GM18870 (cell line): ENCODE measurements at regions not wholly inside any gene's neighbourhood (a gene's known extent, or its start where the extent isn't known, plus 50 kb on each side); places are given as distances from the start of the nearest gene placed in this dataset.

Experiments used
- ATAC-seq: cut with Tn5 transposase; IDR thresholded peaks from one replicate; pipeline ENCODE4 v1.9.1; 2021; ENCODE audit warnings: moderate library complexity; ENCODE audit not compliant: unreplicated experiment

DNA sequence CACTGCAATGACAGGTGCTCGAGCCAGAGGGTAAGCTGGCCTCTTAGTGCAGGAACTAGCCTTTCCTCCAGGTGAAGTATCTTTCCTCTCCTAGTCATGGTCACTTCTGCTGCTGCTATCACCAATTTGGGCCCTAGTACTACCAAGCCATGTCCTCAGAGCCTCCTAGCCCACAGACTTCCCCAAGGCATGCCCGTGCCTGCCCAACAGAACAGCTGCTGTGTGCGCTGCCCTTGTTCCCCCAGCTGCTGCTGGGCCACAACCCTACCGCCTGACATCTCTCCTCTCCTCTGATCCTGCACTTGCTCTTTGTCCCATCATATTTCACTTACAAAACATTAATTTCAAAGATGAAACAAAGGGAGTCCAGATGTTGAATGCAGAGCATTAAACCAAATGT lies 168.5 kb upstream of the FREM2 start:
- no peak for ATAC-seq

DNA sequence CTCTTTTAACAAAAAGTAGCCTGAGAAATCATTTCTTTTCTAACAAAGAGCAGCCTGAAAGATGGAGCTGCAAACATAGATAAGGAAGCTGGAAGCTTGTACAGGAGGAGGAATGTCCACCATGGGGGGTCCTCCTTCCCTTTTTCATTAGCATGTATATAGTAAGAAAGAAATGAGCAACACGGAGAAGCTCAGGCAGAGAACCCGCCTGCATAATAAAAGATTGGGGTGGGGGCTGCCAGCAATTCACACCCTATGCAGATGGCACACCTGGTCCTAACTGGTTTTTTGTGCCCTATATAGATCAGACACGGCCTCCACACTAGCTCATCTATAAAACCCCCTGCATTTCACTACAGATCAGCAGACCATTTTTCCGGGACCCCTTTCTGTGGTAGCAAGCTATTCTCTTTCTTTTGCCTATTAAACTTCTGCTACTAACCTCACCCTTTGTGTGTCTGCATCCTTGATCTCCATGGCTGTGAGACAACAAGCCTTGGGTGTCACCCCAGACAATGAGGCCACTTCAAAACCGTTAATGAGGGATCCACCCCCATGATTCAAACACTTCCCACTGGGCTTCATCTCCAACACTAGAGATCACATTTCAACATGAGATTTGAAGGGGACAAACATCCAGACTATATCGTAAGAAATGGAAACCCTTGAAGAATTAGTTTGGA lies 167.5 kb upstream of the FREM2 start:
- ATAC-seq, result no peak

DNA sequence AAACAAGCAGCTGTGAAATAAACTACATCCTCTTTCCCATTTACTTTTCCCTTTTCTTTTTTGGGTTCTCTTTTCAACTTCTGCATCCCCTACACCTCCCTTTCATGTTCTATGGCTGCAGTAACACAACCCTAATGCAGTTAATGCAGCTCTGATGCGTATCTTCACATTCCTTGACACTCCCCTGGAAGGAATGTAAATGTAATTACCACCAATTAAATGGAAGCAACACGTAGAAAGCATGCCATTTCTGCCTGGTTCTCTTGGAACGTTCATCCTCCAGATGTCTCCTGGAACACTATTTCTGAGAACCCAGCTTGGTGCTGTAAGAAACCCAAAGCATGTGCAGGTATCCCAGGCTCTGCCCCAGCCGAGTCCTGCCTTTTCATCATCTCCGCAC lies 166.8 kb upstream of the FREM2 start:
- no peak for ATAC-seq

DNA sequence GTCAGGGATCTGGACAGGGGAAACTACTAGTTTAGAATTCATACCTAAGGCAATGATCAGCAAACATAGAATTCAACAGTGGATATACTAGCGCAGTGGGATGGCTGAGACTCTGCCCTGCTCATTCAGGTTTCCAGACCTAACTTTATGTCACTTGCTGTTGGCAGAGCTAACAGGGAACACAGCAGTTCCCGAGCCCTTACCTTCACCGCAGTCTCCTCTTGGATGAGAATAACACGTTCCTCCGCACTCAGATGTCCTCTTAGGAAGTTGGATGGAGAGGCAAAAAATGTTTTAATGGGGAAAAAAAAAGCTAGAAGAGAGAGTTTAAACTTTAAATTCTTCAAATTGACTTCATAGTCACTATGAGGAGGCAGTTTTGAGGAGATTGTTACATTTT lies 159.7 kb upstream of the FREM2 start:
- ATAC-seq, result no peak

DNA sequence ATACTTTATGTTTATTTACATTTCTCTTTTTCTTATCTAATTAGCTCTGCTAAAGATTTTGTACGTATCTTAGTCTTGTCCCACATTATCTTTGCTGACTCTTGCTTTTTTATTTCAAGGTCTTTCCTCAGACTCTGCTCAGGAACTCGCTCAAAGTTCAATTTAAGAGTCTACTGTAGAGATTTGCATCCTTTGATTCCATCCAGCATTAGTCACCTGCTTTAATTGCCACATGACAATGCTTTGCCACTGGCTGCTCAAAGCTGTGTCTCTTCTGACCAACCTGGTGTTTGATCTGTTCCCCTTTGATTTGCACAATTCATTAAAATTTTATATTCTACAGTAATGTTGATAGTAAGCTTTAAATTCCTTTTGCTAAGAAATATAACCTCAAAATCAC lies 157.9 kb upstream of the FREM2 start:
- ATAC-seq, result no peak

DNA sequence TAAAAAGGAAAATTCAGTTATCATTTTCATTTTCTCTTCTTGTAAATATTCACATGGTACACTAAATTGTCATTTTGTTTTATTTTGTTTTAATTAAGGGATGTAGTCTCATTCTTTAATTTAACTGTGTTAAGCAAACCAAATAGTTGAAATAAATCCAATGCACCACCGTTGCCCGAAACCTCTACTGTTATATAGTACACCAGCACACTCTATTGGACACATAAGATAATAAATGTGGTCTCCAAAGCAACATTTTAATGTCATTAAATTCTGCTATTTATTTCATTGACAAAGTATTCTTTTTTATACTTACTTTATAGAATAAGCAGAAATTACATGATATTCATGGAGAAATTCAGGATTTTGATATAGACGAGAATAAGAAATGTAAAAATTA lies 156.4 kb upstream of the FREM2 start:
- no peak for ATAC-seq

DNA sequence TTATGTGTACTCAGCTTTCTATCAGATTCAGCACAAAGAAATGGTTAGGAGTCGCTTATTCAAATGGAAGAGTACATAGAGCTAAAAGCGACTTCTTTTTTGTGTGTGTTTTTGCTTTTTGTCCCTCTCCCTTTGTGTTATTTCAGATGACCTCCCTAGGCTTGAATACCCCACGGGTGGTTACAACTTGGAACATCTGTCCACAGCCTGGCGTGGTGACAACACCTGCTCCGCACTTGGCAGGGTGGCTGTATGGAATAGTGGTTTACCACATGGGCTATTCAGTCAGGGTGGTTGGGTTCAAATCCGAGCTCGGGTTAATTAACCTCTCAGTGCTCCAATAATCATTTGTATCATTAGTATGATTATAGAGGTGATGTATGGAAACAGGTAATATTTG lies 151.6 kb upstream of the FREM2 start:
- ATAC-seq, result no peak

DNA sequence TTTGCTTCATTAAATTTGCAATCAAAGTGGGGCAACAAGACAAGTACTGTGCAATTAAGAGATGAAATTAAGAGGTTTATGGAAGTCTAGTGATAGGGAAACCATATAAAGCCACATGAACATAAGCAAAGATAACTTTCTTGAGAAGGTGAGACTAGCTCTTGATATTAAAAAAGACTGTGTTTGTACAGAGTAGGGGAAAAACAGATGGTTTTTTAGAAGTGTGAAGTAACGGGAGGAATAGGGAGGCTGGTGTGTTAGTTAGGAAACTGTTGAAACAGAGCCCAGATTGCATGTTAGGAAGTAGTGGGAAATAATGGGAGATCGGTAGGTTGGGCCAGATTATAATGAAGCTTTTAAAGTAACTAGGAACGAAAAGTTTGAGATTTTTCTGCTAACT lies 149.8 kb upstream of the FREM2 start:
- no peak for ATAC-seq

DNA sequence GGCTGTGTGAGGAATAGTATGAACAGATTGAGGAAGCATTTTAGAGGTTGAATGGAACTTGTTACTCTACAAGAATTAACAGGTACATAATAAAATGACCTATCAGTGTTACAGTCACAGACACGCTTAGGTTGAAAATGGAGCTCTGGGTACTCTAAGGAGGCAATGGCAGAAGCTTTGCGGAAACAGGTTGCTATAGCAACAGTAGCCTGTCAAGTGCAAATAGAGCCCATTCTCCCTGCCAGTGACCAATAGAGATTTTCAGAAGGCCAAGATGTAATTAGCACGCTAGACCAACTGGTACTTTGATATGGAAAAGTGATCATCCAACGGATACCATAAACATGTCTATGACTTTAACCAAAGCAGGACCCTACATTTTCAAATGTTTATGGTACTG lies 148.5 kb upstream of the FREM2 start:
- ATAC-seq, result no peak

DNA sequence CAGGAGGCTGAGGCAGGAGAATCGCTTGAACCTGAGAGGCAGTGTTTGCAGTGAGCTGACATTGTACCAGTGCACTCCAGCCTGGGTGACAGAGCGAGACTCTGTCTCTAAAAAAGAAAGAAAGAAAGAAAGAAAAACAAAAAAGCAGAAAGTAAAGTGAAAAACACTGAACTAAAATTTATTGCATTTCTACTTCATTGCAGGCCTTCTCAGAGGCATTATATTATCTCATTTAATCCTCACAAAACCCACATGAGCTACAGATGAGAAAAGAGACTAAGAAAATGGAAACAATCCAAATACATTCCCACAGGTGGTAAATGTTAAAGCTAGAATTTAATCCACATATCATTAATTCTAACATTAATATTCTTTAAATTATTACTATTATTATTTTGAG lies 147.2 kb upstream of the FREM2 start:
- ATAC-seq, result no peak

DNA sequence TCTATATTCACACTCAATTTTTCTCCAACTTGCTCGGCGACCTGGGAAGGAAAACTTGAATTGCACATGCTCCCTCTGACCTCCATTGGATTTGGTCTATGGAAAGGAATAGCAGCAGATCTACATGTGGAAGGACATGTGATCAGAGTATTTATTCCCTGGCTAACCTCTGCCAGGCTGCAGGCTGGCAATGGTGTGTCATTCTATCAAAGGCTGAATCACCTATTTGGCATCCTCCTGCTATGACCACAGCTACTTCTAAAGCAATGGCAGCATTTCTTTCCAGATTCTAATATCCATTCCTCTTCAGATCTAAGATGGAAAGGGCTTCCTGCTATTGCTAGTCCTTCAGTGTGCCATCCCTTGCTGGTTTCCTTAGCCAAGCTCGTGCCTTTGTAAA lies 144.3 kb upstream of the FREM2 start:
- no peak for ATAC-seq

DNA sequence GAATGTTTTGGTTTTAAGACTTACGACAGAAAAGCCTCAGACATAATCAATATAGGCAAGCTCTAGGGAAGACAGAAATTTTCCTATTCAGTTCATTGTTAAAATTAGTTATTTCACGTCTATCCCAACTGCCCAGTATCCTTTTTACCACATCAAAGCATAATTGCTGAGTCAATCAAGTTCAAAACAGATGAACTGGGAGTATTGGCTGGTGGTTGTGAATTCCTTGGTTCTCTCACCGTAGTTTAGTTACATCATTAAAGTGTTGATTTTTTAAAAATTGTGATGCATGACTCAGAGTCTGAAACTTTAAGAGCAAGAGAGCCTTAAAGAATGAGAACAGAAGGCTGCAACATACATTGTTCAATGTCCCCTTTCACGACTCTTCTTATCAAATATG lies 143.3 kb upstream of the FREM2 start:
- no peak for ATAC-seq

DNA sequence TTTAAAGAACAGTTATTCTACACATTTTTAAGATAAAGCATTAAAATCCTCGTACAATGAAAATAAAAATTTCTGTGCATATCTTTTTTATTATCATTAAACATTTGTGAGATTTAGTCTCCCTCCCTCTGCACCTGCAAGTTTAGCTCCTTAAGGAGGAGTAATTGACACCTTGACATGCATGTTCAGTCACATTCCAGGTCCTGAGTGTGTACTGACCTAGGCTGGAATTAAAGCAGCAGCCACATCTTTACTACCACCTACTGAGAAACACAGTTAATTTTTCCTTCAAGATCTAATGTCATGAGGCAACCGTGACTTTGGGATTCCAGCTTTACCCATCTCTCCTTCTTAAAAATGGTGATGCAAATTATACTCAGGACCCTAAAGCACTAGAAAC lies 123.1 kb upstream of the FREM2 start:
- no peak for ATAC-seq

DNA sequence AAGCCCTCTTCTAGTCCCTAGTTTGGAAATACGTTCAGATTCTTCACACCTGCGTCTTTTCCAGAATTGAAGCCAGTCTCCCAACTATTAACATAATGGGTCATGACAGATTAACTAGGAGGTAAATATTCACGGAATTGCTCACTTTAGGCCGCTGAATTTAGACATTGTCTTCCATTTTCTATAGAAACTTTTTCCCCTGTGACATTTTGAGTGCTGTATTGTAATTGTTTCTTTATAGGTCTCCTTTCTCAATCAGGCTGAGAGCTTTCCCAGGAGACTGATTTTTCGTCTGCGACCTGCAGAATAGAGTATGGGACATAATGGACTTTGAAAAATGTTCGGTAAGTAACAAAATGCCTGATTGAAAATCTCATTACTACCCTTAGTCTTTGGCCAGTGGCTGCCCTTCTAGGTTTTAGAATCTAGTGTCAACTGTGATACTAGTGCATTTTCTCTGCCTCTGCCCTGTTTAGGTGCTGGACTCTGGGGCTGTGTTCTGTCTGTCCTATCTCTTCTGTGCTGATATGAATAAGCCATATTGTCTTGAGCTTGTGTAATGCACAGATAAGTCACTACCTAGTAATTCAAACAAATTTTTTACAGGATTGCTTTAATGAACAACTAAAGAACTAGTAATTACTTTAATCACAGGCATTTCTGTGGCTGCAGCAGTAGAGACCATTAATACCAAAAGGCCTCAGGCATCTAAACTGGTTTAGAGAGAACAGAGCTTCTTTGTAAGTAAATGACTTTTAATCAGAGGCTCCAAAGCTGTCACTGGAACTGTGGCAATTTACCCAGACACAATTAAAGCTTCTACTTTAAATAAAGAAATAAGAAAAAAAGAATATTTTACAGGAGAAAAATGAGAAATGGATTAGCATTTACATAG lies 122.4 kb upstream of the FREM2 start:
- ATAC-seq, result no peak

DNA sequence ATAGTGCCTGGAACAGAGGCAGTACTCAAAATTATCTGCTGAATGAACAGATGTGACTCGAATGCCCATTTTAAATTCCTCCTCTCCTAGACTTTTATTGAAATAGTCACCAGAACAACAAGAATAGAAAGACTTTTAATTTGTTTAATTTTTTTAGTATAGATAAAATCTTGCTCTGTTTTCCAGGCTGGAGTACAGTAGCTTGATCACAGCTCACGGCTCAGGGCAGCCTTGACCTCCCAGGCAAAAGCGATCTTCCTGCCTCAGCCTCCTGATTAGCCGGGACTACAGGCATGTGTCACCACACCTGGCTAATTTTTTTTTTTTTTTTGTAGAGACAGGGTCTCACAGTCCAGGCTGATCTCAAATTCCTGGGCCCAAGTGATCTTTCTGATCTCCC lies 120.9 kb upstream of the FREM2 start:
- no peak for ATAC-seq

DNA sequence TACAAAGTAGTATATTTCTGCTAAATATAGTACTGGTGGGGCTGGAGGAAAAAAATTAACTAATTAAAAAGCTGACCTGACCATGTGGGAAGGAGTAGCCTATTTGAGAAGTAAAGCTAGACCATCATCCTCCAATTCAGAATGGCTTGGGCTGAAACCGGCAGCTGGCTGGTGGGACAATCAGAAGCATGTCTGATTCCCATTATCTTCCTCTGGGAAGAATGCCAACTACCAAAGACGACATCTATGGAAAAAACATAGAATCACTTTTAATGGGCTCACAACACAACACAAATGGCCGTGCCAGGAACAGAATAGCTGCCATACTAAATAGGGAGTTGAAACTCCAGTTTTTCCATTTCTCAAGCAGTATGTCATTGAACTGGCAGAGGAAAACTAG lies 120.4 kb upstream of the FREM2 start:
- ATAC-seq, result no peak

DNA sequence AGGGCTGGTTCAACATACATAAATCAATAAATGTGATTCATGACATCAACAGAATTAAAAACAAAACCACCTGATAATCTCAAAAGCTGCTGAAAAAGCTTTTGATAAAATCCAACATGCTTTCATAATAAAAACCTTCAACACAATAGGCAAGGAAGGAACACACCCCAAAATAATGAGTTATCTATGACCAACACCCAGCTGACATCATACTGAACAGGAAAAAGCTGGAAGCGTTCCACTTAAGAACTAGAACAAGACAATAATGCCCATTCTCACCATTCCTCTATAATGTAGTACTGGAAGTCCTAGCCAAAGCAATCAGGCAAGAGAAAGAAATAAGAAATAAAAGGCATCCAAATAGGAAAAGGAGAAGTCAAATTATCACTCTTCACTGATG lies 116.2 kb upstream of the FREM2 start:
- no peak for ATAC-seq

DNA sequence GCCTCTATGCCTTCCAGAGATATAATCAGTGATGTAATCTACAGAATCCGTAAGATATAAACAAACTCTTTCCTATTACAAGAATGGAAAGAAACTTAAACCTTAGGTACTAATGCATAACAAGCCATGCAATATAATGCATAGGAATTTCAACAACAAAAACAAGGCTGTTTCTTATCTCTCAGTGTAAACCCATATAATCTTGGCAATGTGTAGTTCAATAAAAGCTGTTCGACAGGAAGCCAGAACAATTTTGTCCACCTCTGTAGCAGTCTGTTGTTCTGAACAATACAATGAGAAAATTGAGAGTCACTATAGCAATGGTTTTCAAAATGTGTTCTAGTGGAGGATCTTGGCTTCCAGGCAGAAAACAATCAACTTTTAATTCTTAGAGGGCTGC lies 111.5 kb upstream of the FREM2 start:
- no peak for ATAC-seq

DNA sequence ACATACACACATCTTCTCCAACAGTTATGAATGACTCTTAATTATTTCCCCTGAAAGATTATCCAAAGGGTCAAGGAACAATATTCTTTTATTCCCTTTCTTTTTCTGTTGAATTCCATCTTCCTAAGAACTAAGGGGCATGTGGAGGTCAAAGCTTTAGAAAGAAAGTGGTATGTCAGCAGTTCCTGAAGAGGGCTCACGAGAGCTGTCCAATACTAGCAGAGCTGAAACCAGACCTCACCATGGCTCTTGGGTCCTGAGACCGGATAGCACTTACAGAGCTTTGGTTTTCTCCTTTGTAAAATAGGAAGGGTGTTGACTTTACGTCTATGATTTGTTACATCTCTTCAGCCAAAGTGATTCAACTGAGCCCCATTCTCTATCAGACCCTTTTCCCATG lies 109.8 kb upstream of the FREM2 start:
- ATAC-seq, result no peak

DNA sequence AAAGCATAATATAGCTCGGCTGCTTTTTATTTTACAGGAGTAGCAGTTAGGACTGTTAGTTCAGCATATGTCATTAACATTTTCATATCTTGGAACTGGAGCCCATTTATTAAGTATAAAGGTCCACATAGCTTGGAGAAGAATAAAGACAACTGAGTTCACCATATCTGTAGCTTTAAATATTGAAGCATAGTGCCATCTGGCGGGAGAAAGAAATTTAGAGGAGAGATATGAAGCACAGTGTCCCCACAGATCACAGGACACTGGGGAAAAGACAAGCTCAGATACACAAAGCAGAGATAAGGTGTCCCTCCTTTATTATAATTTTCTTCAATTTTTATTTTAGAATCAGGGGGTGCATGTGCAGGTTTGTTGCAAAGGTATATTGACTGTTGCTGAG lies 104.7 kb upstream of the FREM2 start:
- ATAC-seq, result peak; percentile 73

DNA sequence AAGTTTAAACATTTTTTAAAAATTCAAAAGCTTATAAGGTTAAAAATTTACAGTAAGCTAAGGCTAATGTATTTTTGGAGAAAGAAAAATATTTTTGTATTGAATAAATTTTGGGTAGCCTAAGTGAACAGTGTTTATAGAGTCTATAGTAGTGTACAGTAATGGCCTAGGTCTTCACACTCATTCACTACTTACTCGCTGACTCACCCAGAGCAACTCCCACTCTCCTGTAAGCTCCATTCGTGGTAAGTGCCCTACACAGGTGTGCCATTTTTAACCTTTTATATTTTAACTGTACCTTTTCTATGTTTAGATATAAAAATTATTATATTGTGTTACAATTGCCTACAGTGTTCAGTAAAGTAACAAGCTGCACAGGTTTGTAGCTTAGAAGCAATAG lies 96.6 kb upstream of the FREM2 start:
- no peak for ATAC-seq

DNA sequence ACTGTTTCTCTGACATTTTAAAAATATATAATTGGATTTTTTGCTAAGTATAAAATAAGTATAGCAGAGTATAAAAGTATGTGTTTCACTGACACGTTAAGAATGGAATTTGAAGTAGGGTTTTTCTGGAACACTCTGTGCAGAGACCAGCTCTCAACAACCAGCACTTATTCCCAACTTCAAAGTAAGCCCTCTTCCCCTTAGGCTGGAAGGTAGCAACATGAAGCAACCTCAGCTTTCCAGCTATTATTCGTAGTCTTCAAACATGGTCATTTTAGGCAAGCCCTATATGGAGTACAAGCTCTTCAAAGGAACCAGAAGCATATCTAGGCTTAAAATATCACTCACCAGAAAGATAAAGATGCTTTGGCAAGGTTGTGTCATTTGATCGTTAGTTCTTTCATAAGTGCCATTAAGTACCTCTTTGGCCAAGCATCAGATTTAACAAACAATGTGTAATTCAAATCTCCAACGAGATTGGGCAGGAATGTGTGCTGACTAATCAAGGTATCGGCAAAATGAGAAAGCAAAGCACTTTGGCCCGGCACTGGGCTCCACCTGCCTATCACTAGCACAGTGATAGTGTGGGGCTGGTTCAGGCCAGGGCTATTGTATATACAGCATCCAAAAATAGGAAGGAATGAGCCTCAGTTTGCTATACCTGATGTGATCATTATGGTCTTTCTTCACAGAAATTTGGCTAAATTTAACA lies 95.9 kb upstream of the FREM2 start:
- ATAC-seq, result no peak
